Glomerular visceral epithelial cell (primary cell): ENCODE measurements at regions not wholly inside any gene's neighbourhood (a gene's known extent, or its start where the extent isn't known, plus 50 kb on each side); places are given as distances from the start of the nearest gene placed in this dataset.
A peak's percentile ranks its signal among the peaks of the same experiment; 100 is the strongest.

ENCODE experiments used
- DNase-seq: peaks from one replicate; pipeline ENCODE4 v3.0.0-alpha.2; 2016; ENCODE audit errors: extremely low spot score

- DNase-seq, result no peak
Measured at GRCh38 chr11:131044851-131045250, 128.6 kb upstream of the SNX19 start.

- DNase-seq, result no peak
Measured at GRCh38 chr11:131052367-131052766, 136.1 kb upstream of the SNX19 start.

DNA sequence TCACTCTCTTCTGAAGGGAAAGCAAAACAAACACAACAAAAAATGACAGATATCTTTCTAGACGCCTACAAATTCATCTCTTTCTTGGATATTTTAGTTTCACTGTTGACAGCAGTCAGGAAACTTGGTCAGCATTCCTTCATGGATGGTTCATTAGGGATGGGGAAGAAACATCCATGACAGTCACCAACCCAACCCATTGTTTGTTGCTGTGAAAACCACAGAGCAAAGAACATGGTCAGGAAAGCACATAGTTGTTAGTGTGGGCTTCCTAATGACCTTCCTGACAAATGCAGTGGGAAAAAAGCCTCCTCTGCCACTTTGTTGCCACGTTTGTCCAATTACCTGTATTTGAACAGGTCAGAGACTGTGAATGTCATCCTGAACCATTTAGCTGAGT, 139.8 kb upstream of the SNX19 start:
- DNase-seq, result no peak

- no peak for DNase-seq
Measured at GRCh38 chr11:131063638-131064037, 147.4 kb upstream of the SNX19 start.

GRCh38 chr11:131064373-131064991, 148.2 kb upstream of the SNX19 start:
- peak; percentile 66 for DNase-seq

DNA sequence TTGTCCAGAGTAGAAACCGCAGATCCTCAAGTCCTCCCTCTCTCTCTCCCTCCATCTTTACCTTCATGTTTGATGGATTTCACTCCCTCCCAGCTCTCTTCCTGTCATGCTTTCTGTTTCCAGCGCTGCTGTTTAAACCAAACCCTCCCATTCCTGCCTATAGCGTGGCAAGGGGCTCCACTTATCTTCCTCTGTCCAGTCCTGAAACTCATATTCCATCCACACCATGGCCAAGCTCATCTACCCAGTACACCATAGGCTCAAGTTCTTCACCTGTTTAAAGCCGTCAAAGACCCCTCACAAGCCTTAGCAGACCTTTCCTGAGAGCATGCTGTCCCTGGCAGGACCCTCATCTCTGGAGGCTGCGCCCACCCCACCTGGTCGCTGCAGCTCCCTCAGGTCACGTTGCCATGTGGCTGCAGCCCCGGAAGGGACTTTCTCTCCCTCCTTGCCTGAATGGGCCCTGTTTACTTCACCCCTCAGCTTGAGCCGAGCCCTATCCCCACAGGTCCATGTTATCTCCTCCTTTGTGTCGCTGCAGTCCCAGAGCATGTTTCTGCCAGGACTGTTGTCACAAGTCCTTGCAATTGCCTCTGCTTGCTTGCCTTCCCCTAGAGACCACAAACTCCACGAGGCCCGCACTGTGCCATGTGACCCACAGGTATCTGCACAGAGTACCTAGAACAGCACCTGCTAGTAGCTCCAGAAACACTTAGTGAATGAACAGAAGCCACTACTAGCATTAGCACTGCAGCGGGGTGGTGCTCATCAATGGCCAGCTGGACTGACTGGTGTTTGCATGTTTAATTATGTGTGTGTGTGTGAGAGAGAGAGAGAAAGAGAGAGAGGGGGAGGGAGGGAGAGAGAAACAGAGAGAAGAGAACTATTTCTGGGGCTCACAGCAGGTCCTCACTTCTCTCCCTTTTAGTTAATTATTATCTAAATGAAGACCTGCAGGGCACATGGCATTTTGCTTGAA, 149.4 kb upstream of the SNX19 start:
- DNase-seq, result no peak

- DNase-seq, result no peak
Measured at GRCh38 chr11:131066551-131066950, 150.3 kb upstream of the SNX19 start.

GRCh38 chr11:131070365-131070764, 154.1 kb upstream of the SNX19 start:
- no peak for DNase-seq

DNA sequence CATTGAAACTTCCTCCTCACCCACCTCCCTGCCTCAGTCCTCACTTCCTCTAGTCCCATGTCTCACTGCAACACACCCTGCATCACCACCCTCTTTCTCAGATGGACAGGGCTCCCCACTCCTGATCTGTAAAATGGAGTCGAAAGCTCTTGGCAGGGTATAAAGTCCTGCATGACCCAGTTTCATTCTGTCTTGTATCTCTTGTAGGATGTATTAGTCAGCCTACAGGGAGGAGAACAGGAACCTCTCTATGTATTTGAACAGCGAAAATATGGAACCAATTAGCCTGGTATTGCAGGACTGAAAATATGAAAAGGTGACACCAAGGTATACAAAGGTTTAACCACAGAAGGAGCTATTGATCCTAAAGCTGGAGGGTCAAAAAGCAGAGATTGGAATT, 156.9 kb upstream of the SNX19 start:
- DNase-seq, result no peak

DNA sequence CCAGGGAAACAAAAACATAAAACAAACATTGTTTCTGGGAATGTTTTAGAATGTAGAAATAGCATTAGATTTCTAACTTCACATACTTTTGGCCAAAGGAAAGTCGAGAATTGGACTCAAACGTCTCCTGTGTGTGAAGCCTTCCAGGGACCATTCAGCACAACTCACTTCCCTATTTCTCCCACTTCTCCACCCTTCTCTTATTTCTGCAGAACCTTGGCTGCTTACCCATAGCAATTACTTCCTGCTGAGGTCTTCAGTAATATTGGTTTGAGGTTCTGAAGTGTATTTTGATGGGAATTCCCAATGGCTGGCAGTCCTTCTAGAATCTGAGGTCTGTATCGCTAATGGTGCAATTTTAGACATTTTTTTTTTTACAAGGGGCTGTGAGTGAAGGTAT, 158.3 kb upstream of the SNX19 start:
- DNase-seq, result no peak

- DNase-seq, result no peak
Measured at GRCh38 chr11:131077340-131077739, 161.1 kb upstream of the SNX19 start.

DNA sequence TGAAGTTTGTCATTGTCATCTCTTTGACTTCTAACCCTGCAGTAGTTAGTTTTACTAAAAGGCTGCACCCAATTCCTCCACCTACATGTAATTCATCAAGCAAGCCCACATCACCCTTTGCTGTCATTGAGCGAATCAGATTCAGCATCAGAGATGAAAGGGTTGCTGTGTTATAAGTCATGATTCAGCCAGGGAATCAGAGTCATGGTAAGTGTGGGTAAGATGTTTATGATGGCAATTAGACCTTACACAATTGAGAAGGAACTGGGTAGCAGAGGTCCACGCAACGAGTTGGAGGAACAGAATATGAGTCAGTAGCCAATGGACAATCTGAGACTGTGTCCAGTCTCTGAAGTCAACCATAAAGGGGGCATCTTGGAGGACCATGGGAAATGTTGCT, 162.8 kb upstream of the SNX19 start:
- no peak for DNase-seq

GRCh38 chr11:131089727-131090245, 173.5 kb upstream of the SNX19 start:
- DNase-seq, result no peak

GRCh38 chr11:131092469-131092868, 176.2 kb upstream of the SNX19 start:
- no peak for DNase-seq

DNA sequence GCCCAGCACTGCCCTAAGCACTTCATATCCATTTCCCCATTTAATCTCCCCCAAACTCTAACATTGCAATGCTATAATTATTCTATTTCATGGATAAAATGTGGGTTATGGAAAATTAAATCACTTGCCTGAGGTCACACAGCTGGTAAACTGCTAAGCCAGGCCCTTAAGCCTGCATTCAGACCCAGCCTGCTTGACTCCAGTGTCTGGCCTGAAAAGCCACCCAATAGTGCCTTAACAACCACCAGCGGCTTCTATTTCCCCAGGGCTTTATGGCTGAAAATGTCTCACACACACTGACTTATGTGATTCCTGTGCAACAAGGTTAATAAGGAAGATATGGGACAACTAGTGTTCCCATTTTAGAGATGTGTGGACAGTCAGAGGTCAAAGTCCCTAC, 178.5 kb upstream of the SNX19 start:
- DNase-seq, result no peak

- no peak for DNase-seq
Measured at GRCh38 chr11:131095511-131096185, 179.4 kb upstream of the SNX19 start.

DNA sequence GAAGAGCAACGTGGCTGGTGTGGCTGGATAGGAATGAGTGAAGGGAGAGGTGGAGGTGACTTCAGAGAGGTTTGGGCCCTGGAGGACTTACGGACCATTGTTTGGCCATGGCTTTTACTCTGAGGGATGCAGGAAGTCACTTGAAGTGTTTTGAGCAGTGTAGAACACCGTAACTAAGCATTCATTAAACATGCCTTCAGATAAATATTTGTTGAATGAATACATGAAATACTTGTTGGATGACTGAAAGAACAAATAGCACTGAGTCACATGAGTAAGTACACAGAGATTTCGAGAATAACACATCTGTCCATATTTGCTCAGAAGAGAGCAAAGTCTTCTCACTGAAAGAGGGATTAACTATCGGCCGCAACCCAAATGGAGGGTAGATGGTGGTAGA, 182.7 kb upstream of the SNX19 start:
- DNase-seq, result no peak

GRCh38 chr11:131099746-131100145, 183.5 kb upstream of the SNX19 start:
- no peak for DNase-seq

DNA sequence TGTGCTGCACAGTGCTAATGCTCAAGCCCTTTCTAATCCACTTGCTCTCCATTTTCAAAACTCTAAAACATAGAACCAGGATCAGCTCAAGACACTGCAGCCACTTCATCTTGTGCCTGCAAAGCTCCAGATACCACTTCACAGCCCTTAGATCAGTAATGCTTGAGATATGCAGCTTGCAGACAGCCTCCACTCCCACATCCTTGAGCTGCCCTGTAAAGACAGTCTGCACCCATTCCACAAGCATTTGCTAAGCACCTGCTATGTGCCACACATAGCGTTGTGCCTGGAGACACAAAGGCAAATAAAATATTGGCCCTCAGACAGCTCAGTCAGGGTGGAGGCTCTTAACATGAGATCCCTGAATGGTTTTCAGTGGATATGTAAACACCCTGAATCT, 192.5 kb upstream of the SNX19 start:
- no peak for DNase-seq

GRCh38 chr11:131109257-131109656, 193.0 kb upstream of the SNX19 start:
- peak; percentile 32 for DNase-seq

DNA sequence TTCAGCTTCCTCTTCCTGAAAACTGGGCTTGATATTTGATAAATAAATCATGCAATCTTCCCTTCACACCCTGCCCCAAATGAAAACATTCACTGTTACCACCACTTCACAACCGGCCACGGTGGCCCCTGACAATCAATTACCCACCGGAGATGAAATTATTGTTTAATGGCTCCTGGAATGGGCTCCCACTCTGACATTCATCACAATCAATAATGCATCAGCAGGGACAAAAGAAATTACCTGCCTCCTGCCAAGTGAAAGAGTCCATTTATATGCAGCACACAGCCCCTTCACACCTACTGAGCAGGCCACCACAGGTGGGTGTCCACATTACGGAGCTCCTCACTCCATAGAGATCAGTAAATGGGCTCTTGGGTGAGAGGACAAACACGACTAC, 193.5 kb upstream of the SNX19 start:
- no peak for DNase-seq

GRCh38 chr11:131111775-131112174, 195.5 kb upstream of the SNX19 start:
- DNase-seq, result no peak
